ENCODE measurements at regions not wholly inside any gene's neighbourhood (a gene's known extent, or its start where the extent isn't known, plus 50 kb on each side); places are given as distances from the start of the nearest gene placed in this dataset.

- TF ChIP-seq E2F2 (CRISPR knock-in tag; IDR thresholded peaks at IDR 0.05; ENCODE audit: borderline replicate concordance) (no peak), ZBTB26 (CRISPR knock-in tag; IDR thresholded peaks at IDR 0.05; ENCODE audit: borderline replicate concordance) (no peak), ZNF251 (CRISPR knock-in tag; IDR thresholded peaks at IDR 0.05) (no peak), PRDM15 (CRISPR knock-in tag; IDR thresholded peaks at IDR 0.05) (0 out of 2 replicates have a peak, but pooled peaks have one; percentile 31), ZNF24 (IDR thresholded peaks at IDR 0.05) (no peak), RBM22 (optimal IDR thresholded peaks at IDR 0.05; ENCODE audit: low read length) (no peak), ZNF30 (CRISPR knock-in tag; IDR thresholded peaks at IDR 0.05) (no peak), ZBTB34 (CRISPR knock-in tag; IDR thresholded peaks at IDR 0.05) (no peak), CBX5 (CRISPR knock-in tag; IDR thresholded peaks at IDR 0.05; ENCODE audit: borderline replicate concordance) (no peak), PBX2 (CRISPR knock-in tag; IDR thresholded peaks at IDR 0.05) (no peak), SNAPC4 (CRISPR knock-in tag; IDR thresholded peaks at IDR 0.05) (no peak), RBAK (CRISPR knock-in tag; IDR thresholded peaks at IDR 0.05) (no peak), NFYC (CRISPR knock-in tag; IDR thresholded peaks at IDR 0.05) (peak; percentile 7; the same call in 1 of the 2 replicates), ZFP62 (CRISPR knock-in tag; IDR thresholded peaks at IDR 0.05) (no peak)
Measured at GRCh38 chr5:173826428-173827350, 61.5 kb upstream of the CPEB4 start (continued).

Data from HepG2 (cell line).